Right atrium auricular region (tissue), 2 donors: ENCODE measurements at regions not wholly inside any gene's neighbourhood (a gene's known extent, or its start where the extent isn't known, plus 50 kb on each side); places are given as distances from the start of the nearest gene placed in this dataset.

Experiments used
- DNase-seq: peaks from one replicate; pipeline ENCODE4 v3.0.0-alpha.2; 2019; ENCODE audit warnings: low spot score
- H3K27ac ChIP-seq, 2 donors: fragments of 200-600 bp; sonication (generic); 1 replicate in 1 of 2; 2 replicates in 1 of 2; pipeline ENCODE4 v1.5.1; 2016 to 2019
- H3K27me3 ChIP-seq, 2 donors: fragments of 200-600 bp; sonication (generic); one replicate each; pipeline versions ENCODE4 v1.5.1 to v1.6.0; 2017 to 2019
- H3K36me3 ChIP-seq: fragments of 200-600 bp; sonication (generic); one replicate; pipeline ENCODE4 v1.5.1; 2016
- H3K4me1 ChIP-seq, 2 donors: fragments of 200-600 bp; sonication (generic); one replicate each; pipeline versions ENCODE4 v1.5.1 to v1.6.0; 2017 to 2019
- H3K4me3 ChIP-seq, 2 donors: fragments of 200-600 bp; sonication (generic); 1 replicate in 1 of 2; 2 replicates in 1 of 2; pipeline ENCODE4 v1.5.1; 2017 to 2019; ENCODE audit warnings: mild to moderate bottlenecking in 1 of 2, moderate library complexity in 1 of 2
- H3K9me3 ChIP-seq, 2 donors: fragments of 200-600 bp; sonication (generic); one replicate each; pipeline ENCODE4 v1.5.1; 2019
- TF ChIP-seq, protein P1 (sequence below), 2 donors: fragments of 200-600 bp; sonication (generic); IDR thresholded peaks; one replicate each; pipeline ENCODE4 v1.5.1; 2019; ENCODE audit warnings: antibody characterized with exemption in 2 of 2

DNA sequence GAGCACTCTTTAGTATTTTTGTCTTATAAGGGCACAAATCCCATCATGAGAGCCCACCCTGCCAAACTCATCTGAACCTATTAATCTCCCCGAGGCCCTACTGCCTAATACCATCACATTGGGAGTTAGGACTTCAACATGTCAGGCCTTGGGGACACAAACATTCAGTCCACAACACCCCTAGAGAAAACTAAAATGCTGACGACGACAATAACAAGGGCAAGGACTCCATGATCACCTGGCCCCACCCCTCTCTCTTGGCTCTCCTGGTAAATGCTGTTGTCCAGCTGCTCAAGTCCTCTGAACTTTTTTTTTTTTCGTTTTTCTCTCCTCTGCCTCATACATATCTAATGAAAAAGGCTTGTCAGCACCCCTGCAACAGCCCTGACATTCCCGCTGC, 118.8 kb upstream of the MKI67 start:
- H3K4me3 ChIP-seq, result no peak overlapping the region
- H3K27ac ChIP-seq, result no peak overlapping the region
- no peak for DNase-seq
- no peaks in the 10 kb centered on the region for H3K9me3 ChIP-seq
- no peaks in the 10 kb centered on the region for H3K36me3 ChIP-seq
- TF ChIP-seq, protein P1, sequence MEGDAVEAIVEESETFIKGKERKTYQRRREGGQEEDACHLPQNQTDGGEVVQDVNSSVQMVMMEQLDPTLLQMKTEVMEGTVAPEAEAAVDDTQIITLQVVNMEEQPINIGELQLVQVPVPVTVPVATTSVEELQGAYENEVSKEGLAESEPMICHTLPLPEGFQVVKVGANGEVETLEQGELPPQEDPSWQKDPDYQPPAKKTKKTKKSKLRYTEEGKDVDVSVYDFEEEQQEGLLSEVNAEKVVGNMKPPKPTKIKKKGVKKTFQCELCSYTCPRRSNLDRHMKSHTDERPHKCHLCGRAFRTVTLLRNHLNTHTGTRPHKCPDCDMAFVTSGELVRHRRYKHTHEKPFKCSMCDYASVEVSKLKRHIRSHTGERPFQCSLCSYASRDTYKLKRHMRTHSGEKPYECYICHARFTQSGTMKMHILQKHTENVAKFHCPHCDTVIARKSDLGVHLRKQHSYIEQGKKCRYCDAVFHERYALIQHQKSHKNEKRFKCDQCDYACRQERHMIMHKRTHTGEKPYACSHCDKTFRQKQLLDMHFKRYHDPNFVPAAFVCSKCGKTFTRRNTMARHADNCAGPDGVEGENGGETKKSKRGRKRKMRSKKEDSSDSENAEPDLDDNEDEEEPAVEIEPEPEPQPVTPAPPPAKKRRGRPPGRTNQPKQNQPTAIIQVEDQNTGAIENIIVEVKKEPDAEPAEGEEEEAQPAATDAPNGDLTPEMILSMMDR (IDR thresholded peaks at IDR 0.05), result no peak
- H3K27me3 ChIP-seq, result no peaks in the 10 kb centered on the region
- H3K4me1 ChIP-seq, result no peaks in the 10 kb centered on the region

GRCh38 chr10:128247576-128247975, 121.4 kb upstream of the MKI67 start:
- H3K27me3 ChIP-seq, result no peaks in the 10 kb centered on the region
- DNase-seq, result no peak
- TF ChIP-seq, protein P1 (IDR thresholded peaks at IDR 0.05), result no peak
- H3K4me3 ChIP-seq, result no peak overlapping the region
- H3K27ac ChIP-seq, result no peak overlapping the region
- H3K4me1 ChIP-seq, result no peaks in the 10 kb centered on the region
- no peaks in the 10 kb centered on the region for H3K36me3 ChIP-seq
- H3K9me3 ChIP-seq, result no peaks in the 10 kb centered on the region

DNA sequence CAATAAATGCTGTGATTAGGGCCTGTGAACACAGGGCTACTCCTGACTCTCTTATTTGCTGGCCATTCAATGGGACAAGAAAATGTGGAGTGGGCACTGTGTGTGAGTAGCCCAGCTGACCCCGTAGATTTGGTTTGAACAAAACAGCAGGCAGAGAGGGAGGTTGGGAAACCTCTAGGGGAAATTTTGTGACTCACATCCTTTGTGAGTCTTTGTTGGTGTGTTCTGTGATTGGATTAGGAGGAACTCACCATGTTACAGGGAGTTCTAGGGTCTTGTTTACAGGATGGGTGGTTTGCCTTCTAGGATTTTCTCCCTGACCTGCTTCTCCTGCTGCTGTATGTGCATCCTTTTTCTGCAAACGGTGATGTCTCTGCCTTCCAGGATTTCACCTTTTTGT, 128.3 kb upstream of the MKI67 start:
- Histone ChIP-seq H3K4me1 (no peaks in the 10 kb centered on the region), H3K27me3 (no peaks in the 10 kb centered on the region), H3K4me3 (no peak overlapping the region), H3K36me3 (no peaks in the 10 kb centered on the region), H3K9me3 (no peaks in the 10 kb centered on the region), H3K27ac (no peak overlapping the region)
- TF ChIP-seq, protein P1 (IDR thresholded peaks at IDR 0.05), result no peak
- DNase-seq, result no peak

DNA sequence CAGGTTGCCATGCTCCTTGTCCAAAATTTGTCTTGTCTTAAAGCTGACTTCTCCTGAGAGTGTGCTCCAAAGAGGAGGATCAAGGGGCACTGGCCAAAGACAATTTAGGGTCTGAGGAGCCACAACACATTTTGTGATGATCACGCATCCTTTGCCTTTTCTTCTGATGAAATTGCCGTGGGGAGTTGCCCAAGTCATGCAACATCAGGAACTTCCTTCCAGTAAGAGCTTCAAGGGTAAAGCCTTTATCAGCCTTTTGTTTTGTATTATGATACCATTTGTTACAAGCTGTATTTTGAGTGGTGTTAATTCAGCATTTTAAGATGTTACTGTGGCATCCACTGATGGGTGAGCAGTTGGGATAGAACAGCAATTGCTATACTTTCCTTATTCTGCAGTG, 131.2 kb upstream of the MKI67 start:
- no peaks in the 10 kb centered on the region for H3K27me3 ChIP-seq
- no peaks in the 10 kb centered on the region for H3K4me1 ChIP-seq
- TF ChIP-seq, protein P1 (IDR thresholded peaks at IDR 0.05), result no peak
- H3K9me3 ChIP-seq, result no peaks in the 10 kb centered on the region
- no peak overlapping the region for H3K27ac ChIP-seq
- H3K4me3 ChIP-seq, result no peak overlapping the region
- no peaks in the 10 kb centered on the region for H3K36me3 ChIP-seq
- no peak for DNase-seq

- TF ChIP-seq, protein P1 (IDR thresholded peaks at IDR 0.05), result no peak
- Histone ChIP-seq H3K4me3 (no peak overlapping the region), H3K27me3 (no peaks in the 10 kb centered on the region), H3K36me3 (no peaks in the 10 kb centered on the region), H3K9me3 (no peaks in the 10 kb centered on the region), H3K4me1 (no peaks in the 10 kb centered on the region), H3K27ac (no peak overlapping the region)
- no peak for DNase-seq
Measured at GRCh38 chr10:128258421-128258976, 132.3 kb upstream of the MKI67 start.
